Epithelial cell of esophagus (primary cell): ENCODE measurements at regions not wholly inside any gene's neighbourhood (a gene's known extent, or its start where the extent isn't known, plus 50 kb on each side); places are given as distances from the start of the nearest gene placed in this dataset.
A peak's percentile ranks its signal among the peaks of the same experiment; 100 is the strongest.

Experiments
- DNase-seq: peaks from one replicate; pipeline ENCODE4 v3.0.0; 2010; ENCODE audit warnings: low read depth
- H3K4me3 ChIP-seq: 2 replicates; pipeline ENCODE4 v1.5.1; 2011; ENCODE audit warnings: mild to moderate bottlenecking, low read length, control low read depth
- TF ChIP-seq, protein P1 (sequence below): IDR thresholded peaks from 2 replicates; pipeline ENCODE4 v1.5.1; 2011; ENCODE audit warnings: low read depth, mild to moderate bottlenecking, low read length, control low read depth, inconsistent platforms; ENCODE audit not compliant: insufficient read depth; ENCODE audit errors: missing control alignments

DNA sequence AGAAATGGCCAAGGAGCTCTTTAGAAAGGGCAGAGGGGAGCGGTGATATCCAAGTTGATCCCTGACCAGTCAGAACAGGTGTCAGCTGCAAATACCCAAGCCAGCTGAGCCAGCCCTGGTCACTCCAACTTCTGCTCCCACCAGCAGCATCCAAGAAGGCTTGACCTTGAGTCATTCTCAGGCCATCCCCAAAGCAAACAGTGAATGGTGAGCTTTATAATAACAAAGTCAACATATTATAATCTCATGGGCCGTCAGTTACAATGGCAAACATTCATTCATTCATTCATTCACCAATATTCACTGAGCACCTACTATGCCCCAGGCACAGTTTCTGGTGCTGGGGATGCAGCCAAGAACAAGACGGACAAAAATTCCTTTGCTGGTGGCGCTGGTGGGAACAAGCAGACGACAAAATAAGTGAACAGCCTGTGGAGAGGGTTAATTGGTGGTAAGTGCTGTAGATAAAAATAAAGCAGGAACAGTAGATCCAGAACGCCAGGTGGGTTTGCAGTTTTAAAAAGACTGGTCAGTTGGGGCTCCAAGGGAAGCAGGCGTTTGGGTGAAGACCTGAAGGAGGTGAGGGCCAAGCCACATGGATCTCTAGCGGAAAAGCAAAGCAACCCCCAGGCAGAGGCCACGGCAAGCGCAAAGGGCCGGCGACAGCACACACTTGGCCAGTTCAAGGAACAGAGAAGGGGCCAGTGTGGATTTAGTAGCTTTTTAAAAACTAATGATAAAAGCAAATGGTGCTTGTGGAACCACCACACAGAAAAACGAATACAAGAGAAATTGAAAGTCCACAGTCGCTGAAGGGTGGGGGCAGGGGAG, 131.8 kb upstream of the PTPN1 start:
- no peak for DNase-seq
- no peak overlapping the region for H3K4me3 ChIP-seq
- TF ChIP-seq, protein P1, sequence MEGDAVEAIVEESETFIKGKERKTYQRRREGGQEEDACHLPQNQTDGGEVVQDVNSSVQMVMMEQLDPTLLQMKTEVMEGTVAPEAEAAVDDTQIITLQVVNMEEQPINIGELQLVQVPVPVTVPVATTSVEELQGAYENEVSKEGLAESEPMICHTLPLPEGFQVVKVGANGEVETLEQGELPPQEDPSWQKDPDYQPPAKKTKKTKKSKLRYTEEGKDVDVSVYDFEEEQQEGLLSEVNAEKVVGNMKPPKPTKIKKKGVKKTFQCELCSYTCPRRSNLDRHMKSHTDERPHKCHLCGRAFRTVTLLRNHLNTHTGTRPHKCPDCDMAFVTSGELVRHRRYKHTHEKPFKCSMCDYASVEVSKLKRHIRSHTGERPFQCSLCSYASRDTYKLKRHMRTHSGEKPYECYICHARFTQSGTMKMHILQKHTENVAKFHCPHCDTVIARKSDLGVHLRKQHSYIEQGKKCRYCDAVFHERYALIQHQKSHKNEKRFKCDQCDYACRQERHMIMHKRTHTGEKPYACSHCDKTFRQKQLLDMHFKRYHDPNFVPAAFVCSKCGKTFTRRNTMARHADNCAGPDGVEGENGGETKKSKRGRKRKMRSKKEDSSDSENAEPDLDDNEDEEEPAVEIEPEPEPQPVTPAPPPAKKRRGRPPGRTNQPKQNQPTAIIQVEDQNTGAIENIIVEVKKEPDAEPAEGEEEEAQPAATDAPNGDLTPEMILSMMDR = no peak

DNA sequence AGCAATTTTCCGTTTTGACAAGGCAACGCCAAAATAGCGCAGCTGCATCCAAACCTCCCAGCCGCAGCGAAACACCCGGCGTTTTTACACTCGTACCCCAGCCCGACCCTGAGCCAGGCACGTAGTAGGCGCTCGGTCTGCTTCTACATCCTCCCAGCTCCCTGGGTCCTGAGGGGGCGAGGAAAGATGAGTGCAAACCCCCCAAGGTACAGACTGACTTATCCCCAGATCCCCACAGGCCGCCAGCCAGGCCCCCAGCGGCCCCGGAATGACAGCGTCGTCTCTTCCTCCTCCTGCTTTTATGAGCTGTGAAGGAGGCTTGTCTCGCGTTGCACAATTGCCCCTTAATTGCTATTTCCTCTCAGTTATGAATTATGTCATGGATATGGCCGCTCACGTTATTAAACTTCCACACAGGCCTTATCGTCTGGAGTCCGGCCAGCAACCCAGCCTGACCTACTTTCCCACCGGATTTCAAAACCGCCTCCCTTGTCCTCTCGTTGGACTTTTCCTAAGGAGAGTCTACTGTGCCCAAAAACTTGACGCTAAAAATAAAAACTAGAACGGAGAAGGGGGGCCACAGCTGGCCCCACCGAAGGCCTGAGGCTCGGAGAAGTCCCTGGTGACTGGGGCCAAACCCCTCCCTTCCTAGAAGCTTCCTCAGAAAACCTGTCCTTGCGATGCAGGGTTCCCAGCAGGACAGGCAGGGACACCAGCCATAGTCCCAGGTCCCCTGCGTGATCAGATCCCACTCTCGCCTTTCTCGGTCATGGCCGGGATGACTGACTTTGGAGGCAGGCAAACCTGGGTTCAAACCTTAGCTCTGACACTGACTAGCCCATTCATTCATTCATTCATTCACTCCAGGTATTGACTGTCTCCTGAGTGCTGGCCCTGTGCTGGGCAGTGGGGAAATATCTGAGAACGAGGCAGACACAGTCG, 130.9 kb upstream of the PTPN1 start:
- TF ChIP-seq, protein P1 = no peak
- DNase-seq = peak; percentile 46
- no peak overlapping the region for H3K4me3 ChIP-seq

DNA sequence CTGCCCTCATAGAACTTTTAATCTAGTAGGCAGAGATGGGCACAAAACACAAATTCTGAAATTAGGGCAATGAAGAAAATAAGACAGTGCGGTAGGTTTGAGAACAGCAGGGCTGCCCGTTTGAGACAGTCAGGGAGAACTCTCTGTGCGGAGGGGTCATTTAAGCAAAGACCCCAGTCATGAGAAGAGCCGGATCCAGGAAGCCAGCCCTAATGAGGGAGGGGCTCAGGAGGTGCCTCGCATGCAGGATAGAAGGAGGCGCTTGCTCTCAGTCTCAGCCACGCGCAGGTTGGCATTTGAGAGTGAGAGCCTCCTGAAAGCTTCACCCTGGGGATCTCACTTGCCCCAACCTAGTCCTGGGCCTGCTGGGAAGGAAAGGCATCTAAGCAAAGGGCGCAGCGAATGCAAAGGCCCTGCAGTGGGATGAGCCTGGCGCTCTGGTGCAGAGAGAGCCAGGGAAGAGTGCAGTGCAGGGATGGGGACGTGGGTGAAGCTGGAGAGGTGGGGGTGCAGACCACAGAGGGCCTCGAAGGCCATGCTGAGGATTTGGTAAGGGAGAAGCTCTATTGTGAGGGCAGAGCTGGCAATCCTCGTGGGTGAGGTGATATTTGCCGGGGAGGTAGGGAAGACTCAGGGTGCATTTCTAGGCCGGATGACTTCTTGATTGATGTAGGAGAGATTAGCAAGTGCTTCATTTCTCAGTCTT, 130.0 kb upstream of the PTPN1 start:
- no peak for DNase-seq
- H3K4me3 ChIP-seq = no peak overlapping the region

DNA sequence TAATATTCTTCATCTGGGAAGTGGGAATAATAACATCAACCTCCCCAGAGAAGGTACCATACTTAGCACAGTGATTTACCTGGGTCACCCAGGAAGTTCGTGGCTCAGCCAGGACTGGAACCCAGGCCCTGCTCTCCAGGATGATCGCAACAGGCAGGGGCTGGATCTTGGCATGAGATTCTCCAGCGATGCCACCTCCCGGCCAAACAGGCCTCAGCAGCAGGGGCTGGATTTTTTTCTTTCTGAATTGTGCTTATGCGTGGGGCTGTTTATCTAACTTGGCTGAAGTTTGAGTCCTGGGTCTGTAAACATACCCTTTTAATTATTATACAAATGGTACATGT, 129.5 kb upstream of the PTPN1 start:
- TF ChIP-seq, protein P1 = peak; percentile 62
- peak; percentile 51 for DNase-seq
- H3K4me3 ChIP-seq = no peak overlapping the region

More for the DNA sequence above, 130.0 kb upstream of the PTPN1 start:
- TF ChIP-seq, protein P1 = no peak

DNA sequence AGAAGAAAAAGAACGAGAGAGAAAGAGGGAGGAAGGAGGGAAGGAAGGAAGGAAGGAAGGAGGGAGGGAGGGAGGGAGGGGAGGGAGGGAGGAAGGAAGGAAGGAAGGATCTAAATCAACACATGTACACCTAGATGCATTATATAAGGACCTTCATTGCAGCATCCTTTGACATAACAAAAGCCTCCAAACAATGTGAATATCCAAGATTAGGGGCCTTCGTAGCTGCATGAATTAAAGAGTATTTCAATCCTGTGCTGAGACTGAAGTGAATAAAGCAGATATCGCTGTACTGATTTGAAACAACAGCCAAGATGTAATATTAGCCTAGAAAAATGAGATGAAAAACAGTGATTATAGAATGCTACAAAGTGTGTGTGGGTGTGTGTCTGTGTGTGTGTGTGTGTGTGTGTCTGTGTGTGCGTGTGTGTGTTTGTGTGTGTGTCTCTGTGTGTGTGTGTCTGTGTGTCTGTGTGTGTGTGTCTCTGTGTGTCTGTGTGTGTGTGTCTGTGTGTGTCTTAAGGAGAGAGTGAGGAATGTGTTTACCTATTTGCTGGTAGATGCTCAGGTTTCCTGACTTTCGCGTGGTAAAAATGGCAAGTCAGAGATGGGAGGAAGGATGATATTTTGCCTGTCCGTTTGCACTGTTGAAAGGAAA, 129.0 kb upstream of the PTPN1 start:
- TF ChIP-seq, protein P1 = no peak
- H3K4me3 ChIP-seq = no peak overlapping the region

DNA sequence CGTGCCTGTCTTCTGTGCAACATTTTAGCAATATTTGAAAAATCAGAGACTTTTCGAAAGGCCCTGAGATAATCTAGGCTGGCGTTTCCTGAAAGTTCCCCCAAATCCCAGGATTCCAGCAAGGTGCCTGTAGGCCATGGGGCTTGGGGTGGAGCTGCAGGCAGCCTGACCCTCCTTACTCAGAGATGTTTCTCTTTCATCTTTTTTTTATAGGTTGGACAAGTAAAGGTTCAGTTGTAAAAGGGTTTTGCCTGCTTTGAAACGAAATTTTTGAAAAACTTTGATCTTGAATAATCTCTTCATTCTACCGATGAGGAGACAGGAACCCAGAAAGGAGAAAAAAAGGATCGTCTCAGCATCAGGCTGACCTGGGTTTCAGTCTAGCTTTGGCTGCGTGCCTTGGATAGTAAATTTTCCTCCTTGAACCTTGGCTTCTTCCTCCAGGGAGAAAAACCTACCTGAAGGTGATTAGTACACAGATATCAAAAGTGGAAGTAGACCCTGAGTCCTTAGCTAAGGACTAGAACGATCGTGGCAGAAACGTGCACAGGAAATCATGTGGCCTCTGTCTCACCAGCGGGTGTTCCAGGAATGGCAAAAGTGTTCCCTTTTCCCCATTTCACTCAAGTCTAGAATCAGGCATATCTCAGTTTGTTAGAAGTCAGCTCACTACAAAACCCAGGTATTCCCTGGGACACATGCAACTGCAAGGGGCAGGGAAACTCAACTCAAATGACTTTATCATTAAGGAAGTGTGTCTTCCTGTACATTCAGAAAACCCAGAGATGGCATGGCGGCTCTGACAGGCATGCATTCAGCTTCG, 128.2 kb upstream of the PTPN1 start:
- H3K4me3 ChIP-seq = no peak overlapping the region
- DNase-seq = no peak
- TF ChIP-seq, protein P1 = no peak

More for the DNA sequence above, 129.0 kb upstream of the PTPN1 start:
- no peak for DNase-seq
